Esophagus squamous epithelium (tissue), 5 donors: ENCODE measurements at regions not wholly inside any gene's neighbourhood (a gene's known extent, or its start where the extent isn't known, plus 50 kb on each side); places are given as distances from the start of the nearest gene placed in this dataset.

ENCODE experiments used
- DNase-seq: peaks from one replicate; lab custom pipeline; 2025; lab: John Stamatoyannopoulos, UW
- H3K27ac ChIP-seq, 4 donors: fragments of 200-600 bp; sonication (generic); one replicate each; pipeline ENCODE4 v1.5.1; 2016 to 2019; ENCODE audit warnings: mild to moderate bottlenecking in 1 of 4
- H3K27me3 ChIP-seq, 4 donors: fragments of 200-600 bp; sonication (generic); 1 replicate in 3 of 4; 2 replicates in 1 of 4; pipeline versions ENCODE4 v1.5.1 to v1.6.0; 2017 to 2021; ENCODE audit warnings: antibody characterized with exemption in 1 of 4
- H3K36me3 ChIP-seq, 3 donors: fragments of 200-600 bp; sonication (generic); one replicate each; pipeline ENCODE4 v1.5.1; 2016 to 2019
- H3K4me1 ChIP-seq, 3 donors: fragments of 200-600 bp; sonication (generic); one replicate each; pipeline ENCODE4 v1.5.1; 2017 to 2019
- H3K4me3 ChIP-seq, 4 donors: fragments of 200-600 bp; sonication (generic); 1 replicate in 3 of 4; 2 replicates in 1 of 4; pipeline ENCODE4 v1.5.1; 2016 to 2019; ENCODE audit warnings: mild to moderate bottlenecking in 2 of 4, moderate library complexity in 1 of 4
- H3K9me3 ChIP-seq, 3 donors: fragments of 200-600 bp; sonication (generic); one replicate each; pipeline ENCODE4 v1.5.1; 2016 to 2019
- POLR2A ChIP-seq, 4 donors: fragments of 450-650 bp; IDR thresholded peaks; one replicate each; pipeline ENCODE4 v1.6.1; 2017; ENCODE audit warnings: antibody characterized with exemption in 4 of 4, mild to moderate bottlenecking in 4 of 4, moderate library complexity in 3 of 4
- WGBS, 2 donors: methylation state at CpG; one replicate each; pipeline ENCODE4 v1.1.5; 2018; 5-methylcytosine and 5-hydroxymethylcytosine counted together
- intact Hi-C: fragments of 100-400 bp; cut with DNase I; formaldehyde crosslinking; loops from one replicate; pipeline ENCODE4 v1.15.0; 2022
- TF ChIP-seq, protein P1 (sequence below), 6 experiments: fragments of 450-650 bp in 4 of 6; fragments of 200-600 bp in 2 of 6; sonication (generic) in 2 of 6; IDR thresholded peaks; one replicate each; pipeline ENCODE4 v1.5.1; 2016 to 2019; ENCODE audit warnings: antibody characterized with exemption in 6 of 6, mild to moderate bottlenecking in 4 of 6, moderate library complexity in 4 of 6
- donor health status: DM: yes; HTN: yes; CAD: no.

DNA sequence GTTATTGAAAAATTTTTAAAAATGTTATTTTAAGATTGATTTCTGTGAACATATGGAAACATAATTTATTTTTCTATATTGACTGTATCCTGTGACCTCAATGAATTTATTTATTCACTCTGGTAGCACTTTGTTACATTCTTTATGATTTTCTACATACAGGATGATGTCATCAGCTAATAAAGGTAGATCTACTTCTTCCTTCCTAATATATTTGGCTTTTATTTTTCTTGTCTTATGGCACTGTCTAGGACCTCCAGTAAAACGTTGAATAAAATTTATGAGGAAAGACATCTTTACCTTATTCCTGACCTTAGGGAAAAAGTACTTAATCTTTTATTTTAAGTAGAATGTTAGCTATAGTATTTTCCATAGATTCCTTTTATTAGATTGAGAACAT lies 78.8 kb upstream of the MAF start:
- WGBS, 2 donors, result 55 to 67% methylated on average over 1 of the region's 1 CpG
- peaks cover 0 to 22% (median 0%) of the 10 kb centered on the region in 3 donors for H3K4me1 ChIP-seq
- H3K9me3 ChIP-seq, result no peaks in the 10 kb centered on the region
- H3K27me3 ChIP-seq, result no peaks in the 10 kb centered on the region
- intact Hi-C loops, result no loop called here
- TF ChIP-seq, protein P1, sequence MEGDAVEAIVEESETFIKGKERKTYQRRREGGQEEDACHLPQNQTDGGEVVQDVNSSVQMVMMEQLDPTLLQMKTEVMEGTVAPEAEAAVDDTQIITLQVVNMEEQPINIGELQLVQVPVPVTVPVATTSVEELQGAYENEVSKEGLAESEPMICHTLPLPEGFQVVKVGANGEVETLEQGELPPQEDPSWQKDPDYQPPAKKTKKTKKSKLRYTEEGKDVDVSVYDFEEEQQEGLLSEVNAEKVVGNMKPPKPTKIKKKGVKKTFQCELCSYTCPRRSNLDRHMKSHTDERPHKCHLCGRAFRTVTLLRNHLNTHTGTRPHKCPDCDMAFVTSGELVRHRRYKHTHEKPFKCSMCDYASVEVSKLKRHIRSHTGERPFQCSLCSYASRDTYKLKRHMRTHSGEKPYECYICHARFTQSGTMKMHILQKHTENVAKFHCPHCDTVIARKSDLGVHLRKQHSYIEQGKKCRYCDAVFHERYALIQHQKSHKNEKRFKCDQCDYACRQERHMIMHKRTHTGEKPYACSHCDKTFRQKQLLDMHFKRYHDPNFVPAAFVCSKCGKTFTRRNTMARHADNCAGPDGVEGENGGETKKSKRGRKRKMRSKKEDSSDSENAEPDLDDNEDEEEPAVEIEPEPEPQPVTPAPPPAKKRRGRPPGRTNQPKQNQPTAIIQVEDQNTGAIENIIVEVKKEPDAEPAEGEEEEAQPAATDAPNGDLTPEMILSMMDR (IDR thresholded peaks at IDR 0.05), result no peak
- no peak for TF ChIP-seq POLR2A (IDR thresholded peaks at IDR 0.05)
- H3K4me3 ChIP-seq, result no peak overlapping the region
- DNase-seq, result no peak
- H3K36me3 ChIP-seq, result no peaks in the 10 kb centered on the region
- H3K27ac ChIP-seq, result no peak overlapping the region

DNA sequence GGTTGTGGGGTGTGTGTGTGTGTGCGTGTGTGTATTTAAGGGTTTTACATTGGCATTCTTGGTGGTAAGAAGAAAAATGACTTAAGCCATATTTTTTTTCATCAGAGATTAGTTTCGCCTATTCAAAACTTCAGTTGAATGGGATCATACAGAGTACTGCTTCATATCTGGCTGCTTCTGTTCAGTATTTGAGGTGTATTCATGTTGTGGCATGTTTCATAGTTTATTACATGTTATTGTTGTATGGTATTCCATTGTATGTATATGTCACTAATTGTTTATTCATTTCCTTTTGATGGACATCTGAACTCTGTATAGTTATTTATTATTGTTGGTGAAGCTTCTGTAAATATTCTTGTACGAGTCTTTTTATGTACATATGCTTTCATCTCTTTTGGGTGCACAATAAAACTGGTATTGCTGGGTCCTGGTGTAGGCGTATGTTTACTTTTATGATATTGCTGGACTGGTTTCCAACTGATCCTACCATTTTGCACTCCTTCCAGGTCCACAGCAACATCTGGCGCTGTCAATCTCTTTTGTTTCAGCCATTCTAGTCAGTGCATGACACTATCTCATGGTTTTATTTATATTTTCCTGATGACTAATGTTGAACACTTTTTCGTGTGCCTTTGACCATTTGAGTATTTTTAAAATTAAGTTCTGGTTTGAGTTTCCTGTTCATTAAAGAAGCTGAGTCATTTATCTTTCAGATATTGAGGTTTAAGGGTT lies 77.4 kb upstream of the MAF start:
- intact Hi-C loops, result no loop called here
- DNase-seq, result no peak
- Histone ChIP-seq H3K4me1 (peaks cover 0 to 22% (median 0%) of the 10 kb centered on the region in 3 donors), H3K36me3 (no peaks in the 10 kb centered on the region), H3K9me3 (no peaks in the 10 kb centered on the region), H3K4me3 (no peak overlapping the region), H3K27ac (peak overlapping the region; percentile 12 to 60 (median 41)), H3K27me3 (no peaks in the 10 kb centered on the region)
- WGBS, 2 donors, result 25 to 47% methylated on average over 6 of the region's 6 CpGs
- TF ChIP-seq, protein P1 (IDR thresholded peaks at IDR 0.05), result no peak
- TF ChIP-seq POLR2A (IDR thresholded peaks at IDR 0.05), result no peak

DNA sequence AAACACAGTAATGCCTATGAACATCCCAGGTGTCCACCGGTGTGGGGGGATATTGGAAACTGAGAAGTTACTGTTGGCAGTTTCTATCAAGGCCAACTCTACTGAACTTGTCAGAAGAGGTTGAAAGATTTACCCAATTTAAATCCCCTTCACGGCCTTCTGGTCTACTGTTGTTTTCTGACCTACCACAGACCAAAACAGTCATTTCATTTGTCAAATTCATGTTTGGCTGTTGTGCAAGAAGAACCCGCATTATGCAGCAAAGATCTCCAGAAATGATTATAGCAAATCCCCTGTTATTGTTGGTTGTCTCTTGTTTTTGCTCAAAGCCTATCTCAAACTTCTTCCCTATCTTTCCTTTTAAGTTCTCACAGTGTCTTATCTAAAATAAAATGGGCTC lies 73.1 kb upstream of the MAF start:
- Histone ChIP-seq H3K9me3 (no peaks in the 10 kb centered on the region), H3K4me1 (peaks cover 0 to 32% (median 0%) of the 10 kb centered on the region in 3 donors), H3K27ac (no peak overlapping the region), H3K4me3 (no peak overlapping the region), H3K36me3 (no peaks in the 10 kb centered on the region), H3K27me3 (no peaks in the 10 kb centered on the region)
- intact Hi-C loops, result no loop called here
- WGBS, 2 donors, result 66 to 76% methylated on average over 3 of the region's 3 CpGs
- TF ChIP-seq, protein P1 (IDR thresholded peaks at IDR 0.05), result no peak
- no peak for TF ChIP-seq POLR2A (IDR thresholded peaks at IDR 0.05)
- no peak for DNase-seq

DNA sequence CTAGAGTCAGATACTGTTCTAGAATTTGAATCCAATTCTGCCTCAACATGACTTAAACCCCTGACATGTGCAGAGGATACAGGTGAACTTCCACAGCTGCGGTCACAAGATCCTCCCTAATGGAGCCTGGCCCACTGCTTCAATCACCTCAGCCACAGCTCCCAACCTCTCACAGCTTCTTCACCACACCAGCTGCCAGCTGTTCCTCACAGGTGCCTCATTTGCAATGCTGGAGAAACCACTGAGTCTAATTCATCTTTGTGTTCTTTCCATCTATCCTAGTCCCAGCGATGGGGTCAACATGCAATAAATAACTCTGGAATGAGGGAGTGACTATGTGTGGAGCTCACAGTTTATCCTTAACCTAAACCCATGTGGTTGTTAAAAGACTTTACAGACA lies 72.0 kb upstream of the MAF start:
- WGBS, 2 donors, result 90 to 100% methylated on average over 2 of the region's 2 CpGs
- H3K9me3 ChIP-seq, result no peaks in the 10 kb centered on the region

DNA sequence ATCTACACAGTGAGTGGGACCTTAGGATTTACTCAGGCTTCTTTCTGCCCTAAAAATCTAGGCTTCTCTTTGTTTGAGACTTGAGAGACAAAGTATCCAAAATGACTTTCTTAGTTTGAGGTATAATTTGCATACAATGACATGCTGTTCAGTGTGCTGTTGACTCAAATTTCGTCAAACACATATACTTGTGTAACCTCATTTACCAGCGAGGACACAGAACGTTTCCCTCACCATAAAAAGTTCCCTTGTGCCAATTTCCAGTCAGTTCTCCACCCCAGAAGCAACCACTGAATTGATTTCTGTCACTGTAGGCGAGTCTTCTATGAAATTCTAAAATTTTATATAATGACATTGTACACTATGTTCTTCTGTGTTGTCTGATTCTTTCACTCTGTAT lies 68.0 kb upstream of the MAF start:
- 66 to 73% methylated on average over 4 of the region's 4 CpGs for WGBS, 2 donors
- Histone ChIP-seq H3K36me3 (no peaks in the 10 kb centered on the region), H3K4me3 (no peak overlapping the region), H3K27me3 (no peaks in the 10 kb centered on the region), H3K27ac (no peak overlapping the region), H3K4me1 (peaks cover 6 to 30% (median 11%) of the 10 kb centered on the region in 3 donors), H3K9me3 (no peaks in the 10 kb centered on the region)
- TF ChIP-seq, protein P1 (IDR thresholded peaks at IDR 0.05), result no peak
- no peak for TF ChIP-seq POLR2A (IDR thresholded peaks at IDR 0.05)
- DNase-seq, result no peak
- intact Hi-C loops, result no loop called here

More for the DNA sequence above, 72.0 kb upstream of the MAF start:
- no peak overlapping the region for H3K4me3 ChIP-seq
- peaks cover 0 to 22% (median 0%) of the 10 kb centered on the region in 3 donors for H3K4me1 ChIP-seq
- no peak for DNase-seq
- TF ChIP-seq, protein P1 (IDR thresholded peaks at IDR 0.05), result no peak
- TF ChIP-seq POLR2A (IDR thresholded peaks at IDR 0.05), result no peak
- intact Hi-C loops, result no loop called here
- no peaks in the 10 kb centered on the region for H3K27me3 ChIP-seq
- H3K36me3 ChIP-seq, result no peaks in the 10 kb centered on the region
- H3K27ac ChIP-seq, result no peak overlapping the region
